RWPE1 (cell line): ENCODE measurements at regions not wholly inside any gene's neighbourhood (a gene's known extent, or its start where the extent isn't known, plus 50 kb on each side); places are given as distances from the start of the nearest gene placed in this dataset.
"Not testable (repeated sequence)": the region's sequence is repeated elsewhere in the genome, so short reads cannot be mapped to it uniquely, and the experiment has no call there.

ENCODE experiments used
- CTCF ChIA-PET: fragments of 350-600 bp; sonication (Branson Sonifier 250); formaldehyde crosslinking; extraction: SDS; loops from one replicate; lab custom pipeline; 2021; lab: Yijun Ruan, JAX
- POLR2A ChIA-PET: fragments of 400-600 bp; formaldehyde crosslinking; extraction: SDS; loops from one replicate; lab custom pipeline; 2020; ENCODE audit warnings: antibody characterized with exemption; ENCODE audit not compliant: low non-redundant PET; lab: Yijun Ruan, JAX
- DNase-seq: peaks from one replicate; pipeline ENCODE4 v3.0.0; 2012; ENCODE audit warnings: low spot score
- H3K27ac ChIP-seq: fragments of 450-650 bp; 2 replicates; pipeline ENCODE4 v1.5.1; 2017
- TF ChIP-seq, protein P1 (sequence below): fragments of 450-650 bp; conservative IDR thresholded peaks from 2 replicates; pipeline ENCODE4 v1.5.1; 2017; ENCODE audit warnings: low read depth, mild to moderate bottlenecking

DNA sequence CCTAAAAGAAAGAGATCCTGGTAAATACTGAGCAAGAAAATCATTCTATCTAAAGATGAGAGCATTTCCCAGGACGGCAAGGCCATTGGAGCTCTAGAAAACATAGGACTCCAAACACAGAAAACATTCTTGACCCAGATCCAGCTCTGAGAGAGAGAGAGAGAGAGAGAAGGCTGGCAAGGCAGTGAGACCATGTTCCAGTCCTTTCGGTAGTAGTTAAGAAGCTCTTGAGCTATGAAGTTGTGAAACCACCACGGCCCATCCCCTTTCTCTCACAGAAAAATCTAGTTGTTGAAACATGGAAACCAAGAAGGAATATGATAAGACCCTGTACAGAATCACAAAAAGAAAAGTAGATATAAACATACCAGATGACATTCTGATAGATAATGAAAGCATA lies 212.4 kb upstream of the NPSR1 start:
- ChIA-PET CTCF (no interaction called here), POLR2A (interaction anchor here (0.5 kb wide), 1 partner anchor 1950 kb away, joined by 4 read pairs; the partner anchor contains the start of gene AVL9)
- no peak for DNase-seq
- H3K27ac ChIP-seq, result no peak overlapping the region
- TF ChIP-seq, protein P1, sequence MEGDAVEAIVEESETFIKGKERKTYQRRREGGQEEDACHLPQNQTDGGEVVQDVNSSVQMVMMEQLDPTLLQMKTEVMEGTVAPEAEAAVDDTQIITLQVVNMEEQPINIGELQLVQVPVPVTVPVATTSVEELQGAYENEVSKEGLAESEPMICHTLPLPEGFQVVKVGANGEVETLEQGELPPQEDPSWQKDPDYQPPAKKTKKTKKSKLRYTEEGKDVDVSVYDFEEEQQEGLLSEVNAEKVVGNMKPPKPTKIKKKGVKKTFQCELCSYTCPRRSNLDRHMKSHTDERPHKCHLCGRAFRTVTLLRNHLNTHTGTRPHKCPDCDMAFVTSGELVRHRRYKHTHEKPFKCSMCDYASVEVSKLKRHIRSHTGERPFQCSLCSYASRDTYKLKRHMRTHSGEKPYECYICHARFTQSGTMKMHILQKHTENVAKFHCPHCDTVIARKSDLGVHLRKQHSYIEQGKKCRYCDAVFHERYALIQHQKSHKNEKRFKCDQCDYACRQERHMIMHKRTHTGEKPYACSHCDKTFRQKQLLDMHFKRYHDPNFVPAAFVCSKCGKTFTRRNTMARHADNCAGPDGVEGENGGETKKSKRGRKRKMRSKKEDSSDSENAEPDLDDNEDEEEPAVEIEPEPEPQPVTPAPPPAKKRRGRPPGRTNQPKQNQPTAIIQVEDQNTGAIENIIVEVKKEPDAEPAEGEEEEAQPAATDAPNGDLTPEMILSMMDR, result no peak

DNA sequence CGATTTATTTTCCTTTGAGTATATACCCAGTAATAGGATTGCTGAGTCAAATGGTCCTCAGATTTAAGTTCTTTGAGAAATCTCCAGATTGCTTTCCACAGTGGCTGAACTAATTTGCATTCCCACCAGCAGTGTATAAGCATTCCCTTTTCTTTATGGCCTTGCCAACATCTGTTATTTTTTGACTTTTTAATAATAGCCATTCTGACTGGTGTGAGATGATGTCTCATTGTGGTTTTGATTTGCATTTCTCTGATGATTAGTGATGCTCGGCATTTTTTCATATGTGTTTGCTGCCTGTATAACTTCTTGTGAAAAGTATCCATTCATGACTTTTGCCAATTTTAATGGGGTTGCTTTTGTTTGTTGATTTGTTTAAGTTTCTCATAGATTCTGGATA lies 209.5 kb upstream of the NPSR1 start:
- DNase-seq, POLR2A ChIA-PET, H3K27ac ChIP-seq: not testable (repeated sequence)
- CTCF ChIA-PET, result interaction anchor here (0.6 kb wide), 1 partner anchor 546 kb away, joined by 5 read pairs; no protein-coding TSS in a partner anchor

DNA sequence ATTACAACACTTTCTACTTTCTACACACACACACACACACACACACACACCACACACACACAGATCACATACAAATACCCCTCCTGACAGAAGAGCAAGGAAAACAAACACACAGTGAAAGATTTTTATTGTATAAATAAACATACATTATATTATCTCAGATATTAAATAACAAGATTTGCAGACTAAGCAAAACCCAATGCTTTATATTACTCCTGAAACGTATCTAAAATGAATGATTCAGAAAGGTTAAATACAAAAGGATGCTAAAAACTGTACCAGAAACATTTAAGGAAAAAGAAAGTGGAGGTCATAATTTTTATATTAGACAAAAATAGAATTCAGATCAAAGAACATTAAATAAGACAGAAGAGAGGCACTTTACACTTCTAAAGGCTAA lies 208.3 kb upstream of the NPSR1 start:
- TF ChIP-seq, protein P1, result no peak
- H3K27ac ChIP-seq, result no peak overlapping the region
- ChIA-PET POLR2A (no interaction called here), CTCF (no interaction called here)
- DNase-seq, result no peak

DNA sequence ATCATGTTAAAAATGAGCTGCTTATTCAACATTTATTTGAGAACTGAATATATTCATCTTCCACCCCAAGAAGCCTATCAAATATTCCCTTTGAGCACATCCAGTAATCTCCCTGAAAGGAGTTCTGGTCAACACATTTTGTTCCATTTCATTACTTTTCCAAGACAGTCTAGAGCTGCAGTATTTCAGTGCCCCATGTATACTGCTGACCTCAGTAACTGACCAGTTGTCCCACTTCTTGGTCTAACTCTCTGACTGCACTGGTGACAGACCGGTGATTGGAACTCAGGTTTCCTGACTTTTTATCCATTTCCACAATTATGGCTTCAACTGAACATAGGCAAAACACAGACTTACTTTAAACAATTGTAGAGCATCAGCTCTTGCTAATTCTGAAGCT lies 206.8 kb upstream of the NPSR1 start:
- DNase-seq, result no peak
- ChIA-PET POLR2A (no interaction called here), CTCF (no interaction called here)
- TF ChIP-seq, protein P1, result no peak
- H3K27ac ChIP-seq, result no peak overlapping the region

DNA sequence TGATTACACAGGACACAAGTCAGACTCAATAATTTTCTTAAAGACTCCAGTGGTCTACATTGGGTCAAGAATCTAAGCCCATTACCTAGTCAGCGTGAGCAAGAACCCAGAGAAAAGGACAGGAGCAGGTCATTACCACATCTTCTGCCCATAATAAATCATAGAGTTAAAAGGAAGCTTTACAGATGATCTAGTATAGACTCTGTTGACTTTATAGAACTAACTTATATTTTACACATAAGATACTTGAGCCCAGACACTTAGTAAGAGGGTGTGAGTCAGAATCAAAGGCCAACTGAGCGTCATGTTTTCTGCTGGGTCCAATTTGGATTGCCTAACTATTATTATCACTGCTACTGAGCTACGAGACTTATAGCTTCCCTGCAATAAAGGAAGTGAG lies 206.1 kb upstream of the NPSR1 start:
- H3K27ac ChIP-seq, result no peak overlapping the region
- TF ChIP-seq, protein P1, result no peak
- ChIA-PET CTCF (interaction anchor here (0.6 kb wide), 1 partner anchor 183 kb away, joined by 3 read pairs; no protein-coding TSS in a partner anchor), POLR2A (no interaction called here)
- peak; percentile 18 for DNase-seq

DNA sequence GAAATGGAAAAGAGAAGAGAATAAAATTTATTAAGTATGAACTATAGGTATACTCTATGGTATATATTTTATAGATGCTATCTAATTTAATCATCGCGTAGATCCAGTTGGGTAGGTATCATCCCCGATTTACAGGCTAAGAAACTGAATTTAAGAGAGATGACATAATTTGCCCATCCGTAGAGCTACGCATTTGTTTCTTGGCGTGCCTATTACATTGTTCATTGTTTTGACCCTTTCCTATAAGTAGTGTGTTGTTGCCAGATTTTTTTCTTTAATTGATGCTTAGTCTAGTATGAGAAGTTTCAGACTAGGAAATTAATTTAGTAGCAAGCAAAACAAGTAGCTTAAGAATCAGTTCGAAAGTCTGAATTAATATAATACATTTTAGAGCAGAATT lies 205.7 kb upstream of the NPSR1 start:
- no peak for DNase-seq
- ChIA-PET POLR2A (no interaction called here), CTCF (interaction anchor here (0.6 kb wide), 1 partner anchor 183 kb away, joined by 3 read pairs; no protein-coding TSS in a partner anchor)
- TF ChIP-seq, protein P1, result no peak
- H3K27ac ChIP-seq, result no peak overlapping the region

DNA sequence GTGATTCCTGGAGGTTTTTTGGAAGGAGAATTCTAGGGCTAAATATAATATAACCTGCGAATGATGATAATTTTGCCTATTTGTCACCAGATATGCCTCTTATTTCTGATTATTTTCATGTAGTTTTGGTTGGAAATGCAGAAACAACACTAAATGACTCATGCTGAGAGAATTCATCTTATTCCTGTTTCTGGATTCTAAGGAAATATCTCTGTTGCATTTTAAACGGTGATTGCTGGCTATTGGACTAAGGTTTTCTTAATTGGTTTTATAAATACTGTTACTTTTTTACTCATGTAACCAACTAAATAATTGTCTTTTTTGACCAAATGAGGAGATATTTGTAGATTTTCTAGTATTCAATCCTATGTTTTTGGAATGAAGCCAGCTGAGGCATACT lies 204.9 kb upstream of the NPSR1 start:
- POLR2A ChIA-PET, result no interaction called here
- peak; percentile 11 for DNase-seq
- no peak overlapping the region for H3K27ac ChIP-seq
- TF ChIP-seq, protein P1, result no peak
- CTCF ChIA-PET, result no interaction called here
